NOMO-1 (cell line): ENCODE measurements at regions not wholly inside any gene's neighbourhood (a gene's known extent, or its start where the extent isn't known, plus 50 kb on each side); places are given as distances from the start of the nearest gene placed in this dataset.
"Not testable (repeated sequence)": the region's sequence is repeated elsewhere in the genome, so short reads cannot be mapped to it uniquely, and the experiment has no call there.

Experiments
- DNase-seq, 2 experiments: peaks; one replicate each; lab custom pipeline; 2025; ENCODE audit not compliant: unreplicated experiment in 2 of 2; lab: John Stamatoyannopoulos, UW

DNA sequence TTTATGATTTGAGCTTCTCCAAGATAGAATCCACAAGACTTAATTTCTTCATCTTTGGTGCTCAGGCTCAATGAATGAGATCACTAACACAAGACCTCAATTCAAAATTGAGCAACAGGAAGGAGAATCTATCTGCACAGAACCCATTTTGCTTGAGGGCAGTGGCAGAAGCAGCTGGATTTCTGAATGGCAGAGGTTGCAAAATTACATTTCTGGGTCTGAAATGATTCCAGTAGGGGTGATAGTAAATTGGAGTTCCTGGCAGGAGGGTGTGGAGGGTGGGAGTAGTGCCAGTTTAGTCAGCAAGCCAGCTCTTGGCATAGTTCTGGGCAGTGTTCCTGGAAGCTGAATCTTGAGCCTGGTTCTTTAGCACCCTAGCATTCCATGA lies 281.1 kb downstream of the SLC7A11 start:
- peak in 1 of 2 experiments; percentile 3 for DNase-seq

DNA sequence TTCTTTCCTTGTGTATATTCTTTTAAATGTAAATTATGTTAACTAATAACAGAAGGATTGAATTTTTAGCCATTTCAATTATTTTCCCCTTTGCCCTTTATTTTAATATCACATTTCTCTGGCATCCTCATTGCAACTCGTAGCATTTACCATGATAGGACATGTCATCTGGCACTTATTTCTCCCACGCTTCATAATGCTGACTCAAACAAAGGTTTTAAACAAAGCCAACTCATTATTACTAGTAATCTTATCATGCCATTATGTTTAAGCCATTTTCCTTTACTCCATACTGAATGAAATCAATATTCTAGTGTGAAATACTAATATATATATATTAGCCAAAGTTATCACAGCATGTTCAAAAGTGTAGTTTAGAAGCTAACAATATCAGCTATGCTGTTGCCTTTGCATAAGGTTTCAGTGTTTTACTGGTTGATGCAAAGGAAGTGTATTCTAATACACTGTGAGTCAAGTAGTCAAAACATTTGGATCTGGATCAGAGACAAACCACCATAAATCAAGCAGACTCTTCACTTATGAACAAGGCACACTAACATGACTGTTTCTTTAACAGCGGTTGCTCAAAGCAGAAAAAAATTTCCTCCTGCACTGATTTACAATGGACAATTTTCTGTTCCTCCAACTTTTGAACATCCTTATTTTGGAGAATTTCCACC lies 281.6 kb downstream of the SLC7A11 start:
- no peak for DNase-seq

DNA sequence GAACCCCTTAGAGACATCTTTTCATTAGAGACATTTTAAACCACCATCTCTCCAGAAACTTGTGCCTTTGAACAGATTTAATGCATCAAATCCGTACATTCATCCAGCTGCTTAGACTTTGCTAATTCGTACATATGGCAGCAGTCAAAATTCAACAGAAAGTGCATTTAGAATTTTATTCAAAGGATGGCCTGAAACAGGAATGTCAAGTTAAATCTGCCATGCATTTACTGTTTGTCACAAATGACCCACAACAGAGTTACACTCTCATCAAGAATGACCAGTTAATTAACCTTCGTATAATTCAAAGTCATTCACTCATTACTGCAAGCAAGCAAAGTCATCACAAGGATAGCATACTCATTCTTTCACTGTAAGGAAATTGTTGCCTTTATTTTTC lies 284.3 kb downstream of the SLC7A11 start:
- no peak for DNase-seq

DNA sequence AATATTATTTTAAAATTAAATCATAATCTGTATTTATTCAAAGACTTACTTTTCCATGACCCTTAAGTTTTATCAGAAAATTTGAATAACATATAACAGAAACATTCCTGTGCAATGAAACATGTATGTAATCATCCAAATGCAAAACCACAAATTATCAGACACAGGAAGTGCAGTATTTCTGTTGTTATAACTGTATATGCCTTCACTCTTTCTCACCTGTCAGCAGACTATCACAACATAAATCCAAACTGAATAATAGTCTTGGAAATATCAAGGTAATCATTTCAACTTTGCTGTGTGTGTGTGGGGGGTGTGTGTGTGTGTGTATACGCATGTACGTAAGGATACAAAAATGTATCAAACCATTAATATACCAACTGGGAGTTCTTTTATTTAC lies 285.9 kb downstream of the SLC7A11 start:
- no peak for DNase-seq

DNA sequence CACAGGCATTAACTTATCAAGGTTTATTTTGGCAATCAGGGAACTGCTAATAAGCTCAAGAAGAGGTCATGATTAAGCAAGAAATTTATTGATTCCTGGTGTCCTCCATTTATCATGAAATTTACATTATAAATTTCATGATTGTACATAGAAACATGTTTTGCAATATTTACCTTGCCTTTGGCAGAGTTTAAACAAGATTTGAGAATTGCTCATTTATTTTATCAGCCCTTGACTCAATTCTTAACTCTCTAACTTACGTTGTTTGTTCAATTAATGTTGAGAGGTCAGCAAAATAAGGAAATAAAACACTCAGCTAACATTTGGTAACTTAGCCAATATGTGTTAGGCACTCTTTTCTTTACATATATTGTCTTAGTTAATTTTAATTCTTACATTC lies 286.6 kb downstream of the SLC7A11 start:
- DNase-seq: no peak

DNA sequence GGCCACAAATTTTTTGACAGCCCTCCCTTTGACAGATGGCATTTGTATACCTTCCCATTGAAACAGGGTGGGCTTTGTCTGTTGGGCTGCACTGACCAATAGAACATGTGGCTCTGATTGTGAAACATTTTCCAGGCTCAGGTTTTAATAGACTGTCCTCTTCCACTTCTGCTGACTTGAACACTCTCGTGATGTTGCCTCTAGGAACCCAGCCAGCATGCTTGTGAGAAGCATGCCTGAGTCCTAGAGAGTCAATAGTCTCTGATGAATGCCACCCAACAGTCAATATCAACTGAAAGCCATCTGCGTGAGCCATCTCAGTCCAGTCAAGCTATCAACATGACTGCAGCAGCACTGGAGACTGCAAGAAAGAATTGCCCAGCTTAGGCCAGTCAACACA lies 290.0 kb downstream of the SLC7A11 start:
- no peak for DNase-seq

DNA sequence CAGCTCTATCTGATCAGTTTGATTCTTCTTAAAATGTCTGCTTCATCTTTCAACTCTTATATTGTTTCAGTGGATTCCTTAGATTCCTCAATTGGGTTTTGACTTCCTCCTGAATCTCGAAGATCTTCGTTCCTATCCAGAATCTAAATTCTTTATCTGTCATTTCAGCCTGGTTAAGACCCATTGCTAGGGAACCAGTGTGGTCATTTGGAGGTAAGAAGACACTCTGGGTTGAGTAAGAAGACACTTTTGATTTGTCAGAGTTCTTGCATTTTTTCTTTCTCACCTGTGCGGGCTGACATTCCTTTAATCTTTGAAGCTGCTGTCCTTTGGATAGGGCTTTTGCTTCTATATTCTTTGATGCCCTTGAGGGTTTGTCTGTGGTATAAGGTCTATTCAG lies 291.9 kb downstream of the SLC7A11 start:
- no peak for DNase-seq

DNA sequence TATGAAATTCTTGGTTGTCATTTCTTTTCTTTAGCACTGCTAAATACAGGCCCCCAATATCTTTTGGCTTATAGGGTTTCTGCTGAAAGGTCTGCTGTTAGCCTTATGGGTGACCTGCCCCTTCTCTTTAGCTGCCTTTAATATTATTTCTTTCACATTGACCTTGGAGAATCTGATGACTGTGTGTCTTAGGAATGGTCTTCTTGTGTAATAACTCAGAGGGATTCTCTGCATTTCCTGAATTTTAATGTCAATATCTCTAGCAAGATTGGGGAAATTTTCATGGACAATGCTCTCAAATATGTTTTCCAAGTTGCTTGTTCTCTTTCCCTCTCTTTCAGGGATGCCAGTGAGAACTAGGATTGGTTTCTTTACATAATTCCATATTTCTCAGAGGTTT lies 292.4 kb downstream of the SLC7A11 start:
- DNase-seq: no peak

DNA sequence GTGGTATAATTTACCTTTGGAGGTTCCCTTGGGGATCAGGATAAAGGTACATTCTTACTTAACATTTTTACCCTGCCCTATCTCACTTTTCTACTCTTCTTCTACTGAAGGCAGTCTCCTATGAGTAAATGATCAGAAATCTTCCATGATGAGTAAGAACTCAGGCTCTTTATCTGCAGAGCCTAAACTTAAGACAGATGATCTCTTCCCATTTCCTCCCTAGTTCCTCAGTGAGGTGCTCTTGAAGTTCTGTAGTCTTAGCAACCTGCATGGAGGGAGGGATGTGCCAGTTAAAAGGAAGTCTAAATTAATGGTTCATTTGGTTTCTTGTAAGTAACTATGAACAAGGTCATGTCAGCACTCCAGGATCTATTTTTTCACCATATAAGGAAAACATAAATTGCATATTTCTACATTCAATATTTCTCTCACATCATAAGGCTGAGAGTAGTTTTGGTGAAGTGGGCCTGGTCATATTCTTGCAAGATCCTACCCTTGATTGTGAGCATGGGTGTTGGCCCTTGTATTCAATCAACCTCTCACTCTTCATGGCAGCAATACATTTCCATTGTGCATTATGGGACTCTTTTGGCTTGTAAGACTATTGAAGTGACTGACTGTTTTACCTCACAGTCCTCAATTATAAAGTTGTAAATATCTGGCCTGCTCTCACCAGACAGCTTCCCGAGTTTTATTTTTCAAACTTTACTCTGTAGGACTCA lies 295.5 kb downstream of the SLC7A11 start:
- no peak for DNase-seq

DNA sequence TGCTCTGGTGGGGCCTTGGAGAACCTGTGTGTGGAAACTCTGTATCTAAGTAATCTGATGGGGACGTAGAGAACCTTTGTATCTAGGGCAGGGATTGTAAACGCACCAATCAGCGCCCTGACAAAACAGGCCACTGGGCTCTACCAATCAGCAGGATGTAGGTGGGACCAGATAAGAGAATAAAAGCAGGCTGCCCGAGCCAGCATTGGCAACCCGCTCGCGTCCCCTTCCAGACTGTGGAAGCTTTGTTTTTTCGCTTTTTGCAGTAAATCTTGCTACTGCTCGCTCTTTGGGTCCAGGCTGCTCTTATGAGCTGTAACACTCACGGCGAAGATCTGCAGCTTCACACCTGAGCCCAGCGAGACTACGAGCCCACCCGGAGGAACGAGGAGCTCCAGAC lies 299.3 kb downstream of the SLC7A11 start:
- DNase-seq: not testable (repeated sequence)

DNA sequence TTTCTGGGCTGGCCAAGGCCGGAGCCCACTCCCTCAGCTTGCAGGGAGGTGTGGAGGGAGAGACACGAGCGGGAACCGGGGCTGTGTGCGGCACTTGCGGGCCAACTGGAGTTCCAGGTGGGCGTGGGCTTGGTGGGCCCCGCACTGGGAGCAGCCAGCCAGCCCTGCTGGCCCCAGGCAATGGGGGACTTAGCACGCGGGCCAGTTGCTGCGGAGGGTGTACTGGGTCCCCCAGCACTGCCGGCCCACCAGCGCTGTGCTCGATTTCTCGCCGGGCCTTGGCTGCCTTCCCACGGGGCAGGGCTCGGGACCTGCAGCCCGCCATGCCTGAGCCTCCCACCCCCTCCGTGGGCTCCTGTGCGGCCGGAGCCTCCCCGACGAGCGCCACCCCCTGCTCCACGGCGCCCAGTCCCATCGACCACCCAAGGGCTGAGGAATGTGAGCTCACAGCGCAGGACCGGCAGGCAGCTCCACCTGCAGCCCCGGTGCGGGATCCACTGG lies 300.1 kb downstream of the SLC7A11 start:
- DNase-seq: not testable (repeated sequence)

DNA sequence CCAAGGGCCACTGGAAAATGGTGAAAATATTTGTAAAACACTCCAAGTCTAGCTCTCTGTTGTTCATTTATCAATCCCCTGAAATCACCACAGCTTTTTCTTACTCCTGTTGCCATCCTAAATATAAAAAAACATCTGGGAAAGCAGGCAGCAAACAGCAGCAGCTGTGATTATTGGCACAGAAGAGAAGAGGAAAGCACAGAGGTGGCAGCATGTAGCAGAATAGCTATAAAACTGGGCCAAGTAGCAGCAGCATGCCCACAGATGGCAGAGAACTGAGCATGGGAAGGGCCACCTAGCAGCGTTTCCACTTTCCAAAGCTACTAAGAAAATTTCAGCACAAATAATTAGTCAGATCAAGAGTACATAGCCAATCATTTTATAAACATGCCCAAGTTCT lies 307.2 kb downstream of the SLC7A11 start:
- DNase-seq: no peak

DNA sequence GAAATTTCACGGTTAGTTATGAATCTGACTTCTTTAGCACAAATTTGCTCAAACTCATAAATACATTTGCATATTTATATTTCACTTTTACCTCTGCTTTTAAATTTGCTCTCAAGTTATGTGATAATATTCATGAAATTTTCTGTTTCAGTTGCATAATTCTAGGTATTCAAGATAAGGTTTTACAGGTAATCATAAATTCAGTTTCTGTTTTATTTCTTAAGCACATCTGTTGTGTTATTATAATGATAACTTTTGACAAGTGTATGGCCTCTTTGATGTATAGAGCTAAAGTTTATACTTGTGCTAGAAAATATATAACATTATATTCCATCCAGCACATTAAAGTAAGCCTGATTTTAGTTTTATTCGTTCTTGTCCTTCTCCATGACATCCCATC lies 308.1 kb downstream of the SLC7A11 start:
- no peak for DNase-seq

DNA sequence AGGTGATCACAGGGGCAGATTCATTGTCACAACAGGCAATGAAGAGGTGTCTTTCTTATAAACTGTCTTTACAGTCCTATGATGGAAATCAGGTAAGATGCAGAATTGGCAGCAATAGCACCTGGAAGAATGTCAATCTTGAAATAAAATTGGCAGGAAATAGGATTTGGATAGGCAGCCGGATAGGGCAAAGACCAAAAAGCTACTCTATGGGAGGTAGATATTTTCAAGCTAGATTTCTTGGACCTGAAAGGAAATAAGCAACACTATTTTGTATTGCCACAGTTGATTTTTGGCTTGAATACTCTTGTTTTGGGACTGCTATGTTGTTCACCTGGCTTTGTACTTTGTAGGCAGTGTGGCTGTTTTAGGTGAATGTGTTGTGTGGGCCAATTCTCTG lies 314.2 kb downstream of the SLC7A11 start:
- no peak for DNase-seq

DNA sequence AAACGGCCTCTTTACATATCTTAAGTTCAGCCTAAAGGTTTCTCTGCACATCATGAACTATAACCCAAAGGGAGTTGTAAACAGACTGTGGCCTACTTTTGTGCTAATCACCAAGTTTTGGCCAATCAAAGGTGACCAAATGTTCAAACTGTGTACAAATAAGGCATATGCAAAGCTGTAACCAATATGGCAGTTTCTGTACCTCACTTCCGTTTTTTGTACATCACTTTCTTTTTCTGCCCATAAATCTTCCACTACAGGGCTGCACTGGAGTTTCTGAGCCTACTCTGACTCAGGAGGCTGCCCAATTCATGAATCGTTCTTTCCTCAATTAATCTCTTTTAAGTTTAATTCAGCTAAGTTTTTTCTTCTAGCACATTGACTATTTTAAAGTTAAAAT lies 318.7 kb downstream of the SLC7A11 start:
- DNase-seq: no peak

DNA sequence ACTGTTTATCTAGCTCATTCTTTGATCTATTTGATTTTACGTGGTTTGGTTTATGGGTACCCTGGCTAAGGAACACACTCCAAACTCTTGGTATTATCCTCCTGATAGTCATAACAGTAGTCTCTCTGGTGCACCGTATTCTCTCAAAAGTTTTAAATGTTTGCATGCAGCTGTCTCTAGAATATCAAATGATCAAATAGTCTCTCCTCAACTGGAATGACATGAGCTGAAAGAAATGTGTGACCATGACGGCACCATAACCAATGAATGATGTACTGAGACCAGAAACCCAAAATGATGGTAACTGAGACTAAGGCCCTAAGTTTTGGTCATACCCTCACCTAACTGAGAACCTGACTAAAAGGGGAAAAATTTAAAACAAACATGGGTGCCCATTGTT lies 319.4 kb downstream of the SLC7A11 start:
- no peak for DNase-seq

DNA sequence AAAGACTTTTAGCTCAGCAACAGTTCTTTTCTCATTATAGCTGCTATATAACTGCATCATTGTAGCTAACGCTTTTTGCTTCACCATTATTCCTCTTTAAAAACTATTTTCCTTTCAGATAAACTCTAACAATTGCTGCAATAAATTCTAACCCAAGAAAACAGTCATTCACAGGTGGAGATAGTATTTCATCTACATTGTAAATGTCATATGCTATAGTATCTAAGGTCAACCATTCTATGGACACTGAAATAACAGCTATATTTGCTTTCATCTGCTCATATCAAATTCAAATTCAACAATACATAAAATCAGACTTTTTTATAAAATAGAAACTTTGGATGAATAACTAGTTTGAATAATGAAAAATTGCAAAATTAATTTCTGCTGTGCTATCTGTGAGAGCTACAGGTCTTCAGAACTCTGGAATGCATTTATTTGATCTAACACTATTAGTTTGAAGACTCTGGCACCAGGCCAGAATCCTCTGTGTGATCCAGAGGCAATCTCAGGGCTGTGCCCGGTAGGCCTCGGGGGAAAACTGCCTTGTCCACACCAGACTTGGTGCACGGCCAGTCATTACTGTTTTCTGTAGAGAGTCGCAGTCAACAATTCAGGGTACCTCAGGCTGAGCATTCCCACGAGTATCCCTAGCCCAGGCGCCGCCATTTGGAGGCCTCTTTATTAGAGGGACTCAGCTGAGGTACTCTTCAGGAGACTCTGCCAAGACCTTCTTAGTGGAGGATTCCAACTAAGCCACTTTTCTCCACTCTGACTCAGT lies 332.4 kb downstream of the SLC7A11 start:
- no peak for DNase-seq

DNA sequence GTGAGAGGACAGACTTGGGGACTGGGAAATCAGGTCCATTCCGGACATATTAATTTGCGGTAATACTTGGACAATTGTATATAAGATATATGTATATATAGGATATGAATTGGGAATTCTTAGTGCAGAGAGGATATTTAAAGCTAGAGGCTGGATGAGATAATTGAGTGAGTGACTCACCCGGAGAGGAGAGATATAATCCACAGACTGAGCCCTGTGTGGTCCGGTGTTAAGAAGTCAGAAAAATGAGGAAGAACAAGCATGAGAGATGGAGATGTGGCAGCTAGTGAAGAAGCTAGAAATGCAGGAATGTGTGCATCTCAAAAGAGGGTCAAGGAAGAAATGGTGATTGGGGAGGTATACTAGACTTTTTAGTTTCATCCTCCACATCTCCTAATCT lies 336.2 kb downstream of the SLC7A11 start:
- no peak for DNase-seq

DNA sequence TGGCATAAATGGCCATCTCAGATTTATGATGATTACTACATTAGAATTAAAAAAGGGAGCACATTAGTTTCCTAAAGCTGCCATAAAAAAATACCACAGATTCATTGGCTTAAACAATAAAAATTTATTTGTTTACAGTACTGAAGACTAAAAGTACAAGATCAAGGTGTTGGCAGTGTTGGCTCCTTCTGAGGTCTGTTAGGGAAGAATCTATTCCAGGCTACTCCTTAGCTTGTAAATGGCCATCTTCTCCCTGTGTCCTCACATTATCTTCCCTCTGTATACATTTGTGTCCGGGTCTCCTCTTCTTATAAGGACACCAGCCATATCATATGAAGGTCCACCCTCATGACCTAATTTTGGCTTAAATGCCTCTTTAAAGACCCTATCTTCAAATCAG lies 341.0 kb downstream of the SLC7A11 start:
- DNase-seq: no peak

DNA sequence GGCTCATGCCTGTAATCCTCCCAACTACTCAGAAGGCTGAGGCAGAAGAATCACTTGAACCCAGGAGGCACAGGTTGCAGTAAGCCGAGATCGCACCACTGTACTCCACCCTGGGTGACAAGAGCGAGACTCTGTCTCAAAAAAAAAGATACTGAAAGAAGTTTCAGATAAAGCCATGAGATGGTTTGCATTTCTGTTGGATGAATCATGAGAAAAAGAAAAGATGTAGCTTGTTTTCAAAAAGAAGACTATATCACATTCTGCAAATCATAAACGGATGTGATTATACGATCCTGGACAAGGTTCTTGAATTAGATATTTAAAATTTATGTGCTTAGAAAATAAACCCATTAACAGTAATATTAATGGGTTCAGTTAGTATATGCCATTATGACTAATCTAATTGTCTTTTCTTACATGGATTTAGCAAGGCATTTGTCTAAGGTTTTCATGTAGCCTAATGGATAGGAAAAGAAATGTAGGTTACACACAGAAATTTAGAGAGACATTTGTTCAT lies 345.9 kb downstream of the SLC7A11 start:
- DNase-seq: no peak

DNA sequence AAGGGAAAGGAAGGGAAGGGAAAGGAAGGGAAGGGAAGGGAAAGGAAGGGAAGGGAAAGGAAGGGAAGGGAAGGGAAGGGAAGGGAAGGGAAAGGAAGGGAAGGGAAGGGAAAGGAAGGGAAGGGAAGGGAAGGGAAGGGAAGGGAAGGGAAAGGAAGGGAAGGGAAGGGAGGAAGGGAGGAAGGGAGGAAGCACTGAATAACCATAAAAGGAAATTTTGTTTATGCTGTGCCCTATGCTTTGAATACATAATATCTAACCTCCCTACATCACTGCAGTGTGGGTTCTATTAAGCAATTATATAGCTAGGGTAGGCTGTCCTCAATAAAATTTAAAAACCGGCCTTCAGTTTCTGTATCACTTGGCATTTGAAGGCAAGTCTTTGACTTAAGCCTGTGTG lies 346.6 kb downstream of the SLC7A11 start:
- not testable (repeated sequence) for DNase-seq
